GM19328 (cell line): ENCODE measurements at regions not wholly inside any gene's neighbourhood (a gene's known extent, or its start where the extent isn't known, plus 50 kb on each side); places are given as distances from the start of the nearest gene placed in this dataset.
"Not testable (repeated sequence)": the region's sequence is repeated elsewhere in the genome, so short reads cannot be mapped to it uniquely, and the experiment has no call there.

ENCODE experiments used
- ATAC-seq: cut with Tn5 transposase; IDR thresholded peaks from one replicate; pipeline ENCODE4 v1.9.1; 2021; ENCODE audit warnings: mild to moderate bottlenecking, moderate library complexity; ENCODE audit not compliant: unreplicated experiment

GRCh38 chr7:113784316-113784715 lies 134.5 kb downstream of the PPP1R3A start:
- ATAC-seq: no peak

GRCh38 chr7:113783403-113783802 lies 135.4 kb downstream of the PPP1R3A start:
- no peak for ATAC-seq

- ATAC-seq: no peak
These were observed 143.0 kb downstream of the PPP1R3A start for GRCh38 chr7:113775804-113776203.

GRCh38 chr7:113775401-113775800 lies 143.4 kb downstream of the PPP1R3A start:
- ATAC-seq: no peak

GRCh38 chr7:113774182-113774807 lies 144.5 kb downstream of the PPP1R3A start:
- ATAC-seq: no peak

- no peak for ATAC-seq
These were observed 148.6 kb downstream of the PPP1R3A start for GRCh38 chr7:113770146-113770738.

- ATAC-seq: no peak
These were observed 150.4 kb downstream of the PPP1R3A start for GRCh38 chr7:113768387-113768786.

- no peak for ATAC-seq
These were observed 154.3 kb downstream of the PPP1R3A start for GRCh38 chr7:113764401-113765035.

- ATAC-seq: no peak
These were observed 155.6 kb downstream of the PPP1R3A start for GRCh38 chr7:113763226-113763625.

GRCh38 chr7:113756250-113756649 lies 162.6 kb downstream of the PPP1R3A start:
- no peak for ATAC-seq

- ATAC-seq: no peak
These were observed 166.1 kb downstream of the PPP1R3A start for GRCh38 chr7:113752689-113753088.

GRCh38 chr7:113752289-113752688 lies 166.5 kb downstream of the PPP1R3A start:
- ATAC-seq: no peak

- no peak for ATAC-seq
These were observed 167.3 kb downstream of the PPP1R3A start for GRCh38 chr7:113751547-113751946.

- not testable (repeated sequence) for ATAC-seq
These were observed 170.4 kb downstream of the PPP1R3A start for GRCh38 chr7:113748385-113748784.

- ATAC-seq: not testable (repeated sequence)
These were observed 175.8 kb downstream of the PPP1R3A start for GRCh38 chr7:113742946-113743431.

- no peak for ATAC-seq
These were observed 176.4 kb downstream of the PPP1R3A start for GRCh38 chr7:113742377-113742776.

- ATAC-seq: no peak
These were observed 187.2 kb downstream of the PPP1R3A start for GRCh38 chr7:113731571-113731970.

- no peak for ATAC-seq
These were observed 188.4 kb downstream of the PPP1R3A start for GRCh38 chr7:113730309-113730955.

GRCh38 chr7:113727486-113727885 lies 191.3 kb downstream of the PPP1R3A start:
- no peak for ATAC-seq

- ATAC-seq: no peak
These were observed 196.8 kb downstream of the PPP1R3A start for GRCh38 chr7:113722006-113722405.

- ATAC-seq: no peak
These were observed 201.1 kb downstream of the PPP1R3A start for GRCh38 chr7:113717739-113718138.
